BLaER1 (cell line): ENCODE measurements at regions not wholly inside any gene's neighbourhood (a gene's known extent, or its start where the extent isn't known, plus 50 kb on each side); places are given as distances from the start of the nearest gene placed in this dataset.
A peak's percentile ranks its signal among the peaks of the same experiment; 100 is the strongest.

ENCODE experiments used
- H3K27ac ChIP-seq: shearing (Covaris generic); formaldehyde crosslinking; 2 replicates; pipeline ENCODE4 v1.8.1; 2022
- H3K27me3 ChIP-seq: shearing (Covaris generic); formaldehyde crosslinking; 2 replicates; pipeline ENCODE4 v1.8.1; 2022
- H3K36me3 ChIP-seq: shearing (Covaris generic); formaldehyde crosslinking; 2 replicates; pipeline ENCODE4 v1.8.1; 2022
- H3K4me1 ChIP-seq: shearing (Covaris generic); formaldehyde crosslinking; 2 replicates; pipeline ENCODE4 v1.8.1; 2022
- H3K4me2 ChIP-seq: shearing (Covaris generic); formaldehyde crosslinking; 2 replicates; pipeline ENCODE4 v1.8.1; 2022
- H3K4me3 ChIP-seq: shearing (Covaris generic); formaldehyde crosslinking; 2 replicates; pipeline ENCODE4 v1.8.1; 2022
- H3K9ac ChIP-seq: shearing (Covaris generic); formaldehyde crosslinking; 2 replicates; pipeline ENCODE4 v1.8.1; 2022
- H3K9me3 ChIP-seq: shearing (Covaris generic); formaldehyde crosslinking; 2 replicates; pipeline ENCODE4 v1.8.1; 2022
- H4K20me1 ChIP-seq: shearing (Covaris generic); formaldehyde crosslinking; 2 replicates; pipeline ENCODE4 v1.8.1; 2022
- Cebpa-rat ChIP-seq: shearing (Covaris generic); IDR thresholded peaks from 2 replicates; pipeline ENCODE4 v1.8.1; 2022

DNA sequence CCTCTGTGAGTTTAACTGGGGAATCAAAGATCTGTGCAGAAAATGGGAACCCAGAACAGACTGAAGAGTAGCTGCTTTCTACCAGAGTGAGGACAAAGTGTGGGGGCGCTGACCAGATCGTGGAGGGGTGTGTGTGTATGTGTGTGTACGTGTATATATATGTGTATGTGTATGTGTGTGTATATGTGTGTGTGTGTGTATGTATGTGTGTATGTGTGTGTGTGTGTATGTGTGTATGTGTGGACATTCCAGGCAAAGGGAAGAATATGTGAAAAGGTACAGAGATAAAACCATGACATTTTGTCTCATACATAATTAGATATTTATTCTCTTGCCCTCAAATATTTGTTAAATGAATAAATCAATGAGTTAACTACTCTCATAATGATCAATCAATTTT is 54.9 kb upstream of the DPPA4 start:
- peaks cover 14% of the 10 kb centered on the region for H3K4me1 ChIP-seq
- TF ChIP-seq Cebpa-rat: no peak
- H3K27ac ChIP-seq: no peak overlapping the region
- H3K9me3 ChIP-seq: 0 out of 2 replicates have a peak, but pooled peaks cover 5% of the 10 kb centered on the region
- H3K27me3 ChIP-seq: no peaks in the 10 kb centered on the region
- H4K20me1 ChIP-seq: no peaks in the 10 kb centered on the region
- H3K4me2 ChIP-seq: no peak overlapping the region
- H3K9ac ChIP-seq: no peak overlapping the region
- H3K4me3 ChIP-seq: no peak overlapping the region
- no peaks in the 10 kb centered on the region for H3K36me3 ChIP-seq

DNA sequence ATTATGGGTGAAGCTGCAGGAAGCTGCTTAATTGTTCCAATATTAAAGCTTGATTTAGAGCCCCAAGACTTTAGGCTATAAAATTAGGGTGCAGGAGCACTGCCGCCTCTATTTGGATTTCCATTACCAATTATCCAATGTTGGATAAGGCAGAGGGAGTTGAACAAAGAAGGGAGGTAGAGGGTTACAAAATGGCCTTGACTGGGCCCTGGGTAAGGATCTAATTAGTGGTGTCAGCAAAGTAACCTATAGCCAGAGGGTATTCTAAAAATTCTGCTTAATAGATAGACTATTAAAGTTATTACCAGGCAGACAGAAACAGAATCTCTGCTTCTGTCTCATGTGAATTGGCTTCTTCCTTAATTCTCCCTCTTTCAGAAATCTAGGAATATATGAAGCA is 50.3 kb upstream of the DPPA4 start:
- no peak for TF ChIP-seq Cebpa-rat

GRCh38 chr3:109387201-109387600 is 49.9 kb upstream of the DPPA4 start:
- H3K9ac ChIP-seq: no peak overlapping the region
- H3K4me3 ChIP-seq: no peak overlapping the region
- no peaks in the 10 kb centered on the region for H3K36me3 ChIP-seq
- peaks cover 21% of the 10 kb centered on the region for H3K4me1 ChIP-seq
- no peak overlapping the region for H3K27ac ChIP-seq
- H3K9me3 ChIP-seq: no peaks in the 10 kb centered on the region
- TF ChIP-seq Cebpa-rat: no peak
- no peaks in the 10 kb centered on the region for H4K20me1 ChIP-seq
- peak overlapping the region; percentile 45 for H3K4me2 ChIP-seq
- no peaks in the 10 kb centered on the region for H3K27me3 ChIP-seq

More for the DNA sequence above, 50.3 kb upstream of the DPPA4 start:
- Histone ChIP-seq H3K4me1 (peaks cover 21% of the 10 kb centered on the region), H3K9me3 (no peaks in the 10 kb centered on the region), H4K20me1 (no peaks in the 10 kb centered on the region), H3K9ac (no peak overlapping the region), H3K27ac (no peak overlapping the region), H3K27me3 (no peaks in the 10 kb centered on the region), H3K4me3 (no peak overlapping the region), H3K36me3 (no peaks in the 10 kb centered on the region), H3K4me2 (peak overlapping the region; percentile 45)
